WERI-Rb-1 (cell line): ENCODE measurements at regions not wholly inside any gene's neighbourhood (a gene's known extent, or its start where the extent isn't known, plus 50 kb on each side); places are given as distances from the start of the nearest gene placed in this dataset.

Experiments used
- DNase-seq: peaks from one replicate; pipeline ENCODE4 v3.0.0-alpha.2; 2020
- H3K27ac ChIP-seq: fragments of 250-450 bp; sonication (Bioruptor Pico); 2 replicates; pipeline ENCODE4 v1.5.1; 2020; ENCODE audit warnings: mild to moderate bottlenecking, moderate library complexity
- H3K27me3 ChIP-seq: fragments of 250-450 bp; sonication (Bioruptor Pico); 2 replicates; pipeline ENCODE4 v1.5.1; 2021; ENCODE audit warnings: mild to moderate bottlenecking, low read depth, moderate library complexity; ENCODE audit not compliant: insufficient read depth, severe bottlenecking
- H3K36me3 ChIP-seq: fragments of 250-450 bp; sonication (Bioruptor Pico); 2 replicates; pipeline ENCODE4 v1.5.1; 2020; ENCODE audit warnings: mild to moderate bottlenecking, moderate library complexity
- H3K4me3 ChIP-seq: 2 replicates; pipeline ENCODE4 v1.5.1; 2011; ENCODE audit warnings: low read depth, mild to moderate bottlenecking, control low read depth, low read length
- H3K9me3 ChIP-seq: fragments of 250-450 bp; sonication (Bioruptor Pico); 2 replicates; pipeline ENCODE4 v1.5.1; 2021; ENCODE audit warnings: mild to moderate bottlenecking, moderate library complexity; ENCODE audit not compliant: severe bottlenecking
- CTCF ChIP-seq: IDR thresholded peaks from 2 replicates; pipeline ENCODE4 v1.5.1; 2011; ENCODE audit warnings: low read depth, mild to moderate bottlenecking, control low read depth, inconsistent platforms, low read length

- no peak for DNase-seq
- Histone ChIP-seq H3K36me3 (no peaks in the 10 kb centered on the region), H3K27me3 (no peaks in the 10 kb centered on the region), H3K9me3 (no peaks in the 10 kb centered on the region), H3K27ac (no peak overlapping the region), H3K4me3 (no peak overlapping the region)
- TF ChIP-seq CTCF: no peak
Observed at GRCh38 chr4:129350834-129351721, 255.1 kb downstream of the C4orf33 start.

DNA sequence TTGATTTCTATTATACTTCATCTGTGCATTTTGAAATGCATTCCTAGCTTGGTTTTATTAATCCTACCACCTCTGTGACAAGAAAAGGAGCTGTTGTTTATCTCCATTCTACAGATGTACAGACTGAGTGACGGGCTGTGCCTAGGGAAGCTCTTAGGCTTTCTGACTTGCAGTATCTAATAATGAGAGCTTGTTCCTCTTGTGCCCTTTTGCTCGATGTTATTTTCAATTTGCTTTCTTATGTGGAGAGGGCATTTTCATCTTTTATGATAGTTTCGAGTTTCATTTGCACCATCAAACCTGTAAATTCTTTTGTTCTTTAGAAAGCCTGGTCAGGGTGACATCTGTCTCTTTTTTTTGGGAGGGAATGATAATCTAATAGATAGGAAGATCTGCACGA is 256.5 kb downstream of the C4orf33 start:
- DNase-seq: no peak
- H3K9me3 ChIP-seq: no peaks in the 10 kb centered on the region
- no peak for TF ChIP-seq CTCF
- H3K27me3 ChIP-seq: no peaks in the 10 kb centered on the region
- no peaks in the 10 kb centered on the region for H3K36me3 ChIP-seq
- H3K4me3 ChIP-seq: no peak overlapping the region
- H3K27ac ChIP-seq: no peak overlapping the region

DNA sequence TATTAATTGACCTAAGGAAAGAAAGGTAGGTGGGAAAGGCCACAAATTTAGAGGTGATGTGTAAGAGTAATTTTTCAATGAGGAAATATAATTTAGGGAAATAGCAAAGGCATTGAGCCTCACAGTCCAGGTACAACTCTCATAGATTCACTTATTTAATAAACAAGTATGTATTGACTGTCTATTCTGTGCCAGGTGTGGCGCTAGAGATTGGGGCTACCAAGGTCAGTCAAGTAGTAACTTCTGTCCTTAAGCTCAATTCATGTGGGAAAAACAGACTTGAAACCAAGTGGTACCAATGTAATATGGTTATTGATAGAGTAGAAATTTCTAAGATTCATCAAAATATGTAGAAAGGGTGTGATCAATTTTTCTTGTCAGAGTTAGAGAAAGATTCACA is 257.5 kb downstream of the C4orf33 start:
- no peak overlapping the region for H3K4me3 ChIP-seq
- DNase-seq: no peak
- TF ChIP-seq CTCF: no peak
- no peak overlapping the region for H3K27ac ChIP-seq
- no peaks in the 10 kb centered on the region for H3K36me3 ChIP-seq
- no peaks in the 10 kb centered on the region for H3K27me3 ChIP-seq
- H3K9me3 ChIP-seq: no peaks in the 10 kb centered on the region

GRCh38 chr4:129355031-129355430 is 259.1 kb downstream of the C4orf33 start:
- no peak for DNase-seq
- no peaks in the 10 kb centered on the region for H3K9me3 ChIP-seq
- H3K27me3 ChIP-seq: no peaks in the 10 kb centered on the region
- H3K4me3 ChIP-seq: no peak overlapping the region
- H3K36me3 ChIP-seq: no peaks in the 10 kb centered on the region
- TF ChIP-seq CTCF: no peak
- H3K27ac ChIP-seq: no peak overlapping the region

DNA sequence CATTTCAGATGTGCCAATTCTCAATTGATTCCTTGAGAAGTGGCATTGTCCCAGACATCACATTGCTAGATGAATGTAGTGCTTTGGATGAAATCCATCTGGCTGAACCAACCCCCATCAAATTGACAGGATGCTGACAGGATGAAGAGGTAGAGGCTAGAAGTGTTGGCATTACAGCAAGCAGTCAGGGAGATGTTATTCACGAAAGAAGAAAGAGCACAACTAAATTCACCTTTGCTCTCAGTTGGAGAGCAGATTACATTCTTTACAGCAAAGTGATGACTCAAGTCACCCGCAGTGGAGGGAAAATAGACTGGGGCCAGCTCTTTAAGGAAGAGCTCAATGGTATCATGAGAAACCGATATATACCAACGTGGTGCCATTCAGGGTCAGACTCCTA is 259.6 kb downstream of the C4orf33 start:
- Histone ChIP-seq H3K4me3 (no peak overlapping the region), H3K27me3 (no peaks in the 10 kb centered on the region), H3K9me3 (no peaks in the 10 kb centered on the region), H3K36me3 (no peaks in the 10 kb centered on the region), H3K27ac (no peak overlapping the region)
- no peak for TF ChIP-seq CTCF
- DNase-seq: no peak

DNA sequence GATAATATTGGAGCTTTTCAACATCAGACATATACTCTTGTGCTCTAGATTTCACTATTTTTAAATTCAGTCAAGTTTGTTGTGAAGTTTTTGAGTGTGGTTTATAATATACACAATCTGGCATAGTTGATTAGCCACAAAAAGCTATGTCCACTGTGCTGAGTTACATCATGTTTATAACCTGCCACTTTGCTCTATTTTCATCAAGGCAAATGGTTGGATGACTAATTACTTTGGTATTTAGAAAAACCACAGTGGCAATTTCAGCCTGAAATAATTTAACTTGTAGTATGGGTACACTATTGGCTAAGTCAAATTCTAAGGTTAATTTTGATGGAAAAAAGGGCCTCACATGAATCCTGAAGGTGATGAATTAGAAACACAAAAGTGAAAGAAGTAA is 262.6 kb downstream of the C4orf33 start:
- no peaks in the 10 kb centered on the region for H3K9me3 ChIP-seq
- H3K36me3 ChIP-seq: no peaks in the 10 kb centered on the region
- TF ChIP-seq CTCF: no peak
- no peak overlapping the region for H3K4me3 ChIP-seq
- no peak for DNase-seq
- H3K27me3 ChIP-seq: no peaks in the 10 kb centered on the region
- no peak overlapping the region for H3K27ac ChIP-seq
